HG03025 (cell line): ENCODE measurements at regions not wholly inside any gene's neighbourhood (a gene's known extent, or its start where the extent isn't known, plus 50 kb on each side); places are given as distances from the start of the nearest gene placed in this dataset.
"Not testable (repeated sequence)": the region's sequence is repeated elsewhere in the genome, so short reads cannot be mapped to it uniquely, and the experiment has no call there.

ENCODE experiments used
- ATAC-seq: cut with Tn5 transposase; IDR thresholded peaks from one replicate; pipeline ENCODE4 v1.9.1; 2021; ENCODE audit warnings: mild to moderate bottlenecking, moderate library complexity; ENCODE audit not compliant: unreplicated experiment, low FRiP score

GRCh38 chr6:11891547-11891946, 112.9 kb upstream of the ADTRP start:
- no peak for ATAC-seq

GRCh38 chr6:11890849-11891248, 112.2 kb upstream of the ADTRP start:
- no peak for ATAC-seq

- ATAC-seq, result no peak
These were observed 111.6 kb upstream of the ADTRP start for GRCh38 chr6:11890209-11890608.

- no peak for ATAC-seq
These were observed 111.0 kb upstream of the ADTRP start for GRCh38 chr6:11889572-11889971.

- ATAC-seq, result no peak
These were observed 110.1 kb upstream of the ADTRP start for GRCh38 chr6:11888727-11889126.

- no peak for ATAC-seq
These were observed 106.6 kb upstream of the ADTRP start for GRCh38 chr6:11885159-11885558.

- ATAC-seq, result not testable (repeated sequence)
These were observed 104.9 kb upstream of the ADTRP start for GRCh38 chr6:11883471-11883870.

GRCh38 chr6:11880156-11880555, 101.6 kb upstream of the ADTRP start:
- not testable (repeated sequence) for ATAC-seq

- ATAC-seq, result no peak
These were observed 100.1 kb upstream of the ADTRP start for GRCh38 chr6:11878735-11879134.

GRCh38 chr6:11878029-11878428, 99.4 kb upstream of the ADTRP start:
- no peak for ATAC-seq

- ATAC-seq, result peak; percentile 76
These were observed 98.4 kb upstream of the ADTRP start for GRCh38 chr6:11876934-11877433.

- no peak for ATAC-seq
These were observed 96.9 kb upstream of the ADTRP start for GRCh38 chr6:11875325-11876109.

- ATAC-seq, result no peak
These were observed 91.2 kb upstream of the ADTRP start for GRCh38 chr6:11869672-11870340.

GRCh38 chr6:11868392-11868791, 89.8 kb upstream of the ADTRP start:
- no peak for ATAC-seq

- ATAC-seq, result no peak
These were observed 87.2 kb upstream of the ADTRP start for GRCh38 chr6:11865680-11866300.

GRCh38 chr6:11858439-11858838, 79.8 kb upstream of the ADTRP start:
- no peak for ATAC-seq

GRCh38 chr6:11855743-11856142, 77.1 kb upstream of the ADTRP start:
- ATAC-seq, result no peak

- ATAC-seq, result no peak
These were observed 76.0 kb upstream of the ADTRP start for GRCh38 chr6:11854408-11855165.

- no peak for ATAC-seq
These were observed 75.2 kb upstream of the ADTRP start for GRCh38 chr6:11853678-11854407.

GRCh38 chr6:11852061-11852651, 73.6 kb upstream of the ADTRP start:
- ATAC-seq, result no peak
